ENCODE measurements at regions not wholly inside any gene's neighbourhood (a gene's known extent, or its start where the extent isn't known, plus 50 kb on each side); places are given as distances from the start of the nearest gene placed in this dataset.
A peak's percentile ranks its signal among the peaks of the same experiment; 100 is the strongest.

- Histone ChIP-seq H3K9me3 (replicated peaks; ENCODE audit: control insufficient read depth, insufficient read depth, low read depth, low read length) (no peaks in the 10 kb centered on the region), H3K27me3 (ENCODE audit: control insufficient read depth in 2 of 2, insufficient read depth in 2 of 2, low read length in 2 of 2) (no peaks in the 10 kb centered on the region), H3K9ac (ENCODE audit: insufficient read depth in 1 of 2, low read depth in 2 of 2, low read length in 2 of 2) (no peak overlapping the region), H3K4me3 (no peak overlapping the region), H2AFZ (ENCODE audit: low read depth, low read length) (no peak overlapping the region), H3K4me1 (replicated peaks in 1 of 2; ENCODE audit: control insufficient read depth in 2 of 2, insufficient read depth in 2 of 2, low read length in 2 of 2) (no peaks in the 10 kb centered on the region), H3K79me2 (ENCODE audit: control insufficient read depth, insufficient read depth, low read length) (no peaks in the 10 kb centered on the region), H4K20me1 (replicated peaks; ENCODE audit: control insufficient read depth, insufficient read depth, low read length) (no peaks in the 10 kb centered on the region), H3K27ac (ENCODE audit: extremely low read depth, low read depth, low read length) (no peak overlapping the region), H3K4me2 (ENCODE audit: insufficient read depth, low read length) (no peak overlapping the region), H3K36me3 (ENCODE audit: control insufficient read depth, insufficient read depth, low read length) (no peaks in the 10 kb centered on the region), H3K9me1 (ENCODE audit: control insufficient read depth, insufficient read depth, low read length) (no peaks in the 10 kb centered on the region)
- 0% methylated on average over 3 of the region's 3 CpGs for WGBS (ENCODE audit: insufficient coverage, low coverage, missing lambda C conversion rate)
- in situ Hi-C loops (cut with MboI): no loop called here
- DNase-seq (ENCODE audit: extremely low read depth in 1 of 4, low spot score in 3 of 4) (no peak), ATAC-seq (no peak), FAIRE-seq (no peak)
- BruUV-seq (replicated peaks): no TSS peak
- ChIA-PET POLR2A (interaction anchor here (0.7 kb wide), 1 partner anchor 14 kb away, joined by 3 read pairs; no protein-coding TSS in a partner anchor), CTCF (ENCODE audit: low intra/inter-chr PET ratio) (no interaction called here)
- TF ChIP-seq SAFB (IDR thresholded peaks at IDR 0.05; ENCODE audit: borderline replicate concordance, low read depth, low read length) (no peak), ATF2 (CRISPR knock-in tag; IDR thresholded peaks at IDR 0.05) (no peak)
- intact Hi-C loops (cut with micrococcal nuclease): no loop called here
Measured at GRCh38 chr15:81511138-81511537, 137.1 kb upstream of the TMC3 start.

- FAIRE-seq (peak; percentile 56), ATAC-seq (no peak), DNase-seq (ENCODE audit: extremely low read depth in 1 of 4, low spot score in 3 of 4) (no peak)
- no peak overlapping the region for H3K4me2 ChIP-seq (ENCODE audit: insufficient read depth, low read length)
- H4K20me1 ChIP-seq (replicated peaks; ENCODE audit: control insufficient read depth, insufficient read depth, low read length): no peaks in the 10 kb centered on the region
- no peak overlapping the region for H3K9ac ChIP-seq (ENCODE audit: insufficient read depth in 1 of 2, low read depth in 2 of 2, low read length in 2 of 2)
- H3K9me1 ChIP-seq (ENCODE audit: control insufficient read depth, insufficient read depth, low read length): no peaks in the 10 kb centered on the region
- WGBS (ENCODE audit: insufficient coverage, low coverage, missing lambda C conversion rate): 4% methylated on average over 3 of the region's 3 CpGs
- no peak overlapping the region for H2AFZ ChIP-seq (ENCODE audit: low read depth, low read length)
- H3K27me3 ChIP-seq (ENCODE audit: control insufficient read depth in 2 of 2, insufficient read depth in 2 of 2, low read length in 2 of 2): no peaks in the 10 kb centered on the region; a peak in 1 of 5 replicates
- no TSS peak for BruUV-seq (replicated peaks)
- H3K4me3 ChIP-seq: no peak overlapping the region
- no peaks in the 10 kb centered on the region for H3K9me3 ChIP-seq (replicated peaks; ENCODE audit: control insufficient read depth, insufficient read depth, low read depth, low read length)
- no peaks in the 10 kb centered on the region for H3K79me2 ChIP-seq (ENCODE audit: control insufficient read depth, insufficient read depth, low read length)
- in situ Hi-C loops (cut with MboI) (no loop called here), intact Hi-C loops (cut with micrococcal nuclease) (no loop called here)
- no peaks in the 10 kb centered on the region for H3K4me1 ChIP-seq (replicated peaks in 1 of 2; ENCODE audit: control insufficient read depth in 2 of 2, insufficient read depth in 2 of 2, low read length in 2 of 2)
- no peaks in the 10 kb centered on the region for H3K36me3 ChIP-seq (ENCODE audit: control insufficient read depth, insufficient read depth, low read length)
- H3K27ac ChIP-seq (ENCODE audit: extremely low read depth, low read depth, low read length): no peak overlapping the region
- POLR2A ChIA-PET: no interaction called here
- CTCF ChIA-PET (ENCODE audit: low intra/inter-chr PET ratio): no interaction called here
- TF ChIP-seq CREB1 (IDR thresholded peaks at IDR 0.05): no peak
- no peak for TF ChIP-seq CREB1 (CRISPR knock-in tag; IDR thresholded peaks at IDR 0.05)
- TF ChIP-seq GMEB1 (CRISPR knock-in tag; IDR thresholded peaks at IDR 0.05): no peak
- TF ChIP-seq HOMEZ (CRISPR knock-in tag; IDR thresholded peaks at IDR 0.05): no peak
- no peak for TF ChIP-seq PHB2 (IDR thresholded peaks at IDR 0.05; ENCODE audit: low read depth)
- no peak for TF ChIP-seq ZNF175 (CRISPR knock-in tag; IDR thresholded peaks at IDR 0.05; ENCODE audit: low read depth)
- TF ChIP-seq SMAD3 (CRISPR knock-in tag; conservative IDR thresholded peaks at IDR 0.05): no peak
- TF ChIP-seq ZNF263 (CRISPR knock-in tag; IDR thresholded peaks at IDR 0.05; ENCODE audit: borderline replicate concordance): no peak
- TF ChIP-seq ESRRA (IDR thresholded peaks at IDR 0.05; ENCODE audit: borderline replicate concordance, low read depth): no peak
- TF ChIP-seq ATF4 (CRISPR knock-in tag; IDR thresholded peaks at IDR 0.05): no peak
Measured at GRCh38 chr15:81507831-81508230, 133.8 kb upstream of the TMC3 start.
